GM18873 (cell line): ENCODE measurements at regions not wholly inside any gene's neighbourhood (a gene's known extent, or its start where the extent isn't known, plus 50 kb on each side); places are given as distances from the start of the nearest gene placed in this dataset.
A peak's percentile ranks its signal among the peaks of the same experiment; 100 is the strongest.
"Not testable (repeated sequence)": the region's sequence is repeated elsewhere in the genome, so short reads cannot be mapped to it uniquely, and the experiment has no call there.

ENCODE experiments used
- ATAC-seq: cut with Tn5 transposase; IDR thresholded peaks from one replicate; pipeline ENCODE4 v1.9.1; 2021; ENCODE audit warnings: mild to moderate bottlenecking, moderate library complexity, moderate number of reproducible peaks; ENCODE audit not compliant: unreplicated experiment, low FRiP score

GRCh38 chr1:58966103-58966916, 182.5 kb upstream of the JUN start:
- ATAC-seq, result no peak

- no peak for ATAC-seq
These were observed 183.3 kb upstream of the JUN start for GRCh38 chr1:58966917-58967740.

GRCh38 chr1:58968360-58968952, 184.6 kb upstream of the JUN start:
- peak; percentile 76 for ATAC-seq

- ATAC-seq, result not testable (repeated sequence)
These were observed 185.3 kb upstream of the JUN start for GRCh38 chr1:58969176-58969575.

- ATAC-seq, result no peak
These were observed 187.8 kb upstream of the JUN start for GRCh38 chr1:58971629-58972140.

- no peak for ATAC-seq
These were observed 192.0 kb upstream of the JUN start for GRCh38 chr1:58975888-58976287.

GRCh38 chr1:58976294-58976693, 192.4 kb upstream of the JUN start:
- ATAC-seq, result no peak

GRCh38 chr1:58977598-58977997, 193.8 kb upstream of the JUN start:
- ATAC-seq, result no peak

- ATAC-seq, result no peak
These were observed 194.2 kb upstream of the JUN start for GRCh38 chr1:58978096-58978495.

- ATAC-seq, result no peak
These were observed 195.2 kb upstream of the JUN start for GRCh38 chr1:58979086-58979485.

GRCh38 chr1:58979677-58980076, 195.8 kb upstream of the JUN start:
- ATAC-seq, result no peak

- no peak for ATAC-seq
These were observed 197.5 kb upstream of the JUN start for GRCh38 chr1:58981392-58981791.

- ATAC-seq, result no peak
These were observed 198.6 kb upstream of the JUN start for GRCh38 chr1:58982259-58982998.

- no peak for ATAC-seq
These were observed 199.3 kb upstream of the JUN start for GRCh38 chr1:58983162-58983561.

- ATAC-seq, result no peak
These were observed 199.9 kb upstream of the JUN start for GRCh38 chr1:58983633-58984245.

- no peak for ATAC-seq
These were observed 203.3 kb upstream of the JUN start for GRCh38 chr1:58986996-58987767.

GRCh38 chr1:58988752-58989151, 204.9 kb upstream of the JUN start:
- ATAC-seq, result no peak

- no peak for ATAC-seq
These were observed 206.0 kb upstream of the JUN start for GRCh38 chr1:58989845-58990244.

GRCh38 chr1:58991305-58991704, 207.5 kb upstream of the JUN start:
- no peak for ATAC-seq
